ENCODE measurements at regions not wholly inside any gene's neighbourhood (a gene's known extent, or its start where the extent isn't known, plus 50 kb on each side); places are given as distances from the start of the nearest gene placed in this dataset.

GRCh38 chr2:34660741-34661140, 1061.6 kb upstream of the FAM98A start:
- TF ChIP-seq TCF12 (IDR thresholded peaks at IDR 0.05) (no peak), POLR2AphosphoS5 (IDR thresholded peaks at IDR 0.05; ENCODE audit: low read depth, low read length) (no peak), EZH2phosphoT487 (IDR thresholded peaks at IDR 0.05; ENCODE audit: borderline replicate concordance, low read depth) (no peak), RXRA (IDR thresholded peaks at IDR 0.05; ENCODE audit: borderline replicate concordance, low read depth) (no peak), NRF1 (IDR thresholded peaks at IDR 0.05; ENCODE audit: low read depth, low read length) (no peak), ZBTB33 (IDR thresholded peaks at IDR 0.05; ENCODE audit: borderline replicate concordance, low read depth) (no peak), JUND (IDR thresholded peaks at IDR 0.05) (no peak), YY1 (IDR thresholded peaks at IDR 0.05; ENCODE audit: low read depth) (no peak), ELF1 (IDR thresholded peaks at IDR 0.05) (no peak), REST (IDR thresholded peaks at IDR 0.05; ENCODE audit: low read depth, low read length) (no peak), NFIC (IDR thresholded peaks at IDR 0.05; ENCODE audit: borderline replicate concordance) (no peak), SIN3A (IDR thresholded peaks at IDR 0.05; ENCODE audit: borderline replicate concordance, low read depth, low read length) (no peak), FOXJ3 (CRISPR knock-in tag; IDR thresholded peaks at IDR 0.05) (no peak), FOXM1 (IDR thresholded peaks at IDR 0.05; ENCODE audit: low read depth) (no peak)
- 37% methylated on average over 4 of the region's 4 CpGs for WGBS (ENCODE audit: low lambda C conversion rate)
- DNase-seq = no peak
- Histone ChIP-seq H3K4me3 (ENCODE audit: low read depth in 2 of 2, low read length in 1 of 2) (no peak overlapping the region), H2AFZ (ENCODE audit: low read depth) (no peak overlapping the region), H3K27ac (ENCODE audit: low read depth in 2 of 2, low read length in 1 of 2) (no peak overlapping the region), H4K20me1 (ENCODE audit: insufficient read depth) (no peaks in the 10 kb centered on the region), H3F3A (replicated peaks; ENCODE audit: insufficient read depth) (no peaks in the 10 kb centered on the region), H3K9me2 (no peaks in the 10 kb centered on the region), H3K27me3 (ENCODE audit: insufficient read depth) (no peaks in the 10 kb centered on the region), H3K4me1 (ENCODE audit: control insufficient read depth in 1 of 2, insufficient read depth in 2 of 2, low read depth in 1 of 2, low read length in 1 of 2) (no peaks in the 10 kb centered on the region), H3K79me2 (ENCODE audit: insufficient read depth) (no peaks in the 10 kb centered on the region), H3K4me2 (no peak overlapping the region), H3K9ac (no peak overlapping the region), H3K36me3 (replicated peaks in 1 of 2; ENCODE audit: control insufficient read depth in 1 of 2, insufficient read depth in 2 of 2, low read length in 1 of 2) (no peaks in the 10 kb centered on the region), H3K9me3 (no peaks in the 10 kb centered on the region; the same call in 1 of the 2 replicates)
- ChIA-PET CTCF (no interaction called here), POLR2A (no interaction called here)

- ChIA-PET POLR2A (no interaction called here), CTCF (no interaction called here)
- no peak for TF ChIP-seq NFIC (IDR thresholded peaks at IDR 0.05; ENCODE audit: borderline replicate concordance)
- TF ChIP-seq POLR2AphosphoS5 (IDR thresholded peaks at IDR 0.05; ENCODE audit: low read depth, low read length) = no peak
- TF ChIP-seq PBX3 (IDR thresholded peaks at IDR 0.05) = no peak
- TF ChIP-seq USF2 (IDR thresholded peaks at IDR 0.05; ENCODE audit: borderline replicate concordance, low read depth, low read length) = no peak
Measured at GRCh38 chr2:34656632-34657031, 1057.5 kb upstream of the FAM98A start.

More at GRCh38 chr2:34656632-34657031, 1057.5 kb upstream of the FAM98A start:
- Histone ChIP-seq H3K9me2 (no peaks in the 10 kb centered on the region), H4K20me1 (ENCODE audit: insufficient read depth) (no peaks in the 10 kb centered on the region), H3K4me3 (ENCODE audit: low read depth in 2 of 2, low read length in 1 of 2) (no peak overlapping the region), H3F3A (replicated peaks; ENCODE audit: insufficient read depth) (no peaks in the 10 kb centered on the region), H3K27ac (ENCODE audit: low read depth in 2 of 2, low read length in 1 of 2) (no peak overlapping the region), H3K27me3 (ENCODE audit: insufficient read depth) (no peaks in the 10 kb centered on the region), H3K79me2 (ENCODE audit: insufficient read depth) (no peaks in the 10 kb centered on the region), H2AFZ (ENCODE audit: low read depth) (no peak overlapping the region), H3K9me3 (no peaks in the 10 kb centered on the region; the same call in 1 of the 2 replicates), H3K4me2 (no peak overlapping the region), H3K9ac (no peak overlapping the region), H3K36me3 (replicated peaks in 1 of 2; ENCODE audit: control insufficient read depth in 1 of 2, insufficient read depth in 2 of 2, low read length in 1 of 2) (no peaks in the 10 kb centered on the region), H3K4me1 (ENCODE audit: control insufficient read depth in 1 of 2, insufficient read depth in 2 of 2, low read depth in 1 of 2, low read length in 1 of 2) (no peaks in the 10 kb centered on the region)
- DNase-seq = no peak
- 37% methylated on average over 3 of the region's 3 CpGs for WGBS (ENCODE audit: low lambda C conversion rate)

All from SK-N-SH (cell line).